OCI-LY1 (cell line): ENCODE measurements at regions not wholly inside any gene's neighbourhood (a gene's known extent, or its start where the extent isn't known, plus 50 kb on each side); places are given as distances from the start of the nearest gene placed in this dataset.

Experiments
- H2AFZ ChIP-seq: fragments of 200-600 bp; sonication (generic), shearing (Covaris generic); 2 replicates; pipeline ENCODE4 v1.6.0; 2014; ENCODE audit warnings: antibody characterized with exemption, mild to moderate bottlenecking, low read length
- H3F3A ChIP-seq: fragments of 200-600 bp; sonication (generic), shearing (Covaris generic); 2 replicates; pipeline ENCODE4 v1.6.0; 2014; ENCODE audit warnings: mild to moderate bottlenecking, antibody characterized with exemption, low read length, moderate library complexity; ENCODE audit not compliant: insufficient read depth
- H3K27ac ChIP-seq: fragments of 200-600 bp; sonication (generic); 2 replicates; pipeline ENCODE4 v1.5.1; 2014; ENCODE audit warnings: low read length, mixed run types, mild to moderate bottlenecking, low read depth; ENCODE audit not compliant: poor library complexity, severe bottlenecking
- H3K27me3 ChIP-seq: fragments of 200-600 bp; sonication (generic); 2 replicates; pipeline ENCODE4 v1.6.0; 2014; ENCODE audit warnings: antibody characterized with exemption, mild to moderate bottlenecking, low read length, moderate library complexity; ENCODE audit not compliant: insufficient read depth
- H3K36me3 ChIP-seq: fragments of 200-600 bp; sonication (generic); 2 replicates; pipeline ENCODE4 v1.6.1; 2014; ENCODE audit warnings: mild to moderate bottlenecking, antibody characterized with exemption, low read length, moderate library complexity, mixed read lengths; ENCODE audit not compliant: insufficient read depth
- H3K4me1 ChIP-seq: fragments of 200-600 bp; sonication (generic); 2 replicates; pipeline ENCODE4 v1.5.1; 2014; ENCODE audit warnings: mild to moderate bottlenecking, low read length, moderate library complexity; ENCODE audit not compliant: insufficient read depth, severe bottlenecking
- H3K4me2 ChIP-seq: fragments of 200-600 bp; sonication (generic), shearing (Covaris generic); 2 replicates; pipeline ENCODE4 v1.6.1; 2014; ENCODE audit warnings: low read length
- H3K4me3 ChIP-seq: fragments of 200-600 bp; sonication (generic); 2 replicates; pipeline ENCODE4 v1.5.1; 2014; ENCODE audit warnings: low read length, low read depth, mild to moderate bottlenecking, mixed read lengths; ENCODE audit not compliant: poor library complexity, severe bottlenecking
- H3K79me2 ChIP-seq: fragments of 200-600 bp; shearing (Covaris generic); 2 replicates; pipeline ENCODE4 v1.6.1; 2016; ENCODE audit warnings: mixed run types, low read length, mixed read lengths; ENCODE audit not compliant: insufficient read depth
- H3K9ac ChIP-seq: fragments of 200-600 bp; sonication (generic), shearing (Covaris generic); 2 replicates; pipeline ENCODE4 v1.6.1; 2014; ENCODE audit warnings: mild to moderate bottlenecking, low read length, mixed read lengths
- H3K9me2 ChIP-seq: fragments of 200-600 bp; sonication (generic), shearing (Covaris generic); 2 replicates; pipeline ENCODE4 v1.6.1; 2014; ENCODE audit warnings: low read depth, mild to moderate bottlenecking, low read length, mixed read lengths
- H3K9me3 ChIP-seq: fragments of 200-600 bp; shearing (Covaris generic); 2 replicates; pipeline ENCODE4 v1.6.1; 2014; ENCODE audit warnings: low read length, mixed read lengths
- H4K20me1 ChIP-seq: fragments of 200-600 bp; sonication (generic), shearing (Covaris generic); 2 replicates; pipeline ENCODE4 v1.6.0; 2016; ENCODE audit warnings: mild to moderate bottlenecking, low read length; ENCODE audit not compliant: insufficient read depth
- EZH2 ChIP-seq: fragments of 200-600 bp; sonication (generic), shearing (Covaris generic); IDR thresholded peaks from 2 replicates; pipeline ENCODE4 v1.8.0; 2017; ENCODE audit warnings: borderline replicate concordance, mixed run types, mild to moderate bottlenecking, antibody characterized with exemption, low read length, moderate library complexity, mixed read lengths
- TF ChIP-seq, protein P1 (sequence below): fragments of 200-600 bp; sonication (generic), shearing (Covaris generic); IDR thresholded peaks from 2 replicates; pipeline ENCODE4 v1.5.1; 2017; ENCODE audit warnings: mild to moderate bottlenecking, antibody characterized with exemption, low read length, moderate library complexity, mixed read lengths

DNA sequence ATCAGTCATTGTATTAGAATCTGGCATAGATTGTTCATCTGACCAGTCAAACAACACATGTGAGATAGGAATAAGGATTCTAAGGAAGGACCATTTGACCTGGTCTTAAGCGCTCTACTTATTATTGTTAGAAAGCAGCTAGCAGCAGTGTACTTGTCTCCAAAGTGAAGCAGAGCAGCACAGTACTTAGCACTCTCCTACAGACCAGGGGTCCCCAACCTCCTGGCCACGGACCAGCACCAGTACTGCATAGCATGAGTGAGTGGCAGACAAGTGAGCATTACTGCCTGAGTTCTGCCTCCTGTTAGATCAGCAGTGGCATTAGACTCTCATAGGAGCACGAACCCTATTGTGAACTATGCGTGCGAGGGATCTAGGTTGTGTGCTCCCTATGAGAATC is 135.9 kb upstream of the SPRY1 start:
- Histone ChIP-seq H3K4me3 (no peak overlapping the region), H2AFZ (no peak overlapping the region), H4K20me1 (no peaks in the 10 kb centered on the region), H3K9ac (no peak overlapping the region), H3K9me3 (no peaks in the 10 kb centered on the region), H3K79me2 (no peaks in the 10 kb centered on the region), H3F3A (no peaks in the 10 kb centered on the region), H3K27ac (no peak overlapping the region), H3K4me2 (no peak overlapping the region), H3K9me2 (no peaks in the 10 kb centered on the region), H3K4me1 (peaks cover 6% of the 10 kb centered on the region), H3K36me3 (peaks cover 4% of the 10 kb centered on the region; the same call in 1 of the 2 replicates), H3K27me3 (no peaks in the 10 kb centered on the region)
- TF ChIP-seq, protein P1, sequence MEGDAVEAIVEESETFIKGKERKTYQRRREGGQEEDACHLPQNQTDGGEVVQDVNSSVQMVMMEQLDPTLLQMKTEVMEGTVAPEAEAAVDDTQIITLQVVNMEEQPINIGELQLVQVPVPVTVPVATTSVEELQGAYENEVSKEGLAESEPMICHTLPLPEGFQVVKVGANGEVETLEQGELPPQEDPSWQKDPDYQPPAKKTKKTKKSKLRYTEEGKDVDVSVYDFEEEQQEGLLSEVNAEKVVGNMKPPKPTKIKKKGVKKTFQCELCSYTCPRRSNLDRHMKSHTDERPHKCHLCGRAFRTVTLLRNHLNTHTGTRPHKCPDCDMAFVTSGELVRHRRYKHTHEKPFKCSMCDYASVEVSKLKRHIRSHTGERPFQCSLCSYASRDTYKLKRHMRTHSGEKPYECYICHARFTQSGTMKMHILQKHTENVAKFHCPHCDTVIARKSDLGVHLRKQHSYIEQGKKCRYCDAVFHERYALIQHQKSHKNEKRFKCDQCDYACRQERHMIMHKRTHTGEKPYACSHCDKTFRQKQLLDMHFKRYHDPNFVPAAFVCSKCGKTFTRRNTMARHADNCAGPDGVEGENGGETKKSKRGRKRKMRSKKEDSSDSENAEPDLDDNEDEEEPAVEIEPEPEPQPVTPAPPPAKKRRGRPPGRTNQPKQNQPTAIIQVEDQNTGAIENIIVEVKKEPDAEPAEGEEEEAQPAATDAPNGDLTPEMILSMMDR = no peak
- TF ChIP-seq EZH2 = no peak

DNA sequence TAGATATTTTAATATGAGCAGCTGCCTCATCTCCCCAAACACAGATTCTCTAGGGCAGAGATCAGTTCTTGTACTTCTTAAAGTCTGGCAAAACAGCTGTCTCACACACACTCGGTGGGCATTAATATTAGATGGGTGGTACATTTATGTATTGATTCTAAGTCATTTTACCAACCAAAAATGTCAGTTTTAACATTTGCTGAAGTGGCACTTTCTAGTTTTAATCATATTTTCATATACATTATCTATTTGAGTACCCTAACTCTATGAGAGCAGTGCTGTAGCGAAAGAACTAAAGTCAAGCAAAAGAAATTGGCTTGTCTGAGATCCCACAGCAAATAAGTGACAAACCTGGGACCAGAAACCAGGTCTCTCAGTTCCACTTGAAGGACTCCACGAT is 134.5 kb upstream of the SPRY1 start:
- Histone ChIP-seq H3K4me2 (no peak overlapping the region), H3K4me3 (no peak overlapping the region), H3F3A (no peaks in the 10 kb centered on the region), H4K20me1 (no peaks in the 10 kb centered on the region), H3K27me3 (no peaks in the 10 kb centered on the region), H3K4me1 (peaks cover 6% of the 10 kb centered on the region), H3K36me3 (no peaks in the 10 kb centered on the region; the same call in 1 of the 2 replicates), H3K9ac (no peak overlapping the region), H3K9me3 (no peaks in the 10 kb centered on the region), H2AFZ (no peak overlapping the region), H3K27ac (no peak overlapping the region), H3K79me2 (no peaks in the 10 kb centered on the region), H3K9me2 (no peaks in the 10 kb centered on the region)
- TF ChIP-seq, protein P1 = no peak
- TF ChIP-seq EZH2 = no peak

DNA sequence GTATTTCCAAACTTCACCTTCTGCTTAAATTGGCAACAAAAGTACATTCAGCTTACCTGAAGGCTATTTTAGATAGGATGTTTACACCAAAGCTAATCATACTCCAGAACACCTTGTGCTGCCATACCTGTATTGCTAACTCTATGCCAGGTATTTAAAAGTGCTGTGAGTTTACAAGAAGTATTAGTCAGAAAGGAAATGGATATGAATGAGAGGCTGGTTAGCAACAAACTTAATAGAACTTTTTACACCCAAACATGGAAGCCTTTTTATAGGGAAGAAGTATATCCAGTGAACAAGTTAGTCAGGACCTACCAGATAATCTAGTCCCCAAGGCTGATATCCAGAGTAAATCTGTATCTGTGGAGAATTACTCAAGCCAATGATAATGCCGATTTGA is 131.2 kb upstream of the SPRY1 start:
- Histone ChIP-seq H2AFZ (no peak overlapping the region), H3K9me3 (no peaks in the 10 kb centered on the region), H3K27me3 (no peaks in the 10 kb centered on the region), H3K4me1 (no peaks in the 10 kb centered on the region), H3K36me3 (no peaks in the 10 kb centered on the region), H3K4me2 (no peak overlapping the region), H4K20me1 (no peaks in the 10 kb centered on the region), H3K79me2 (no peaks in the 10 kb centered on the region), H3K27ac (no peak overlapping the region), H3K4me3 (no peak overlapping the region), H3K9ac (no peak overlapping the region), H3K9me2 (no peaks in the 10 kb centered on the region), H3F3A (no peaks in the 10 kb centered on the region)
- TF ChIP-seq, protein P1 = no peak
- TF ChIP-seq EZH2 = no peak
